RPMI7951 (cell line): ENCODE measurements at regions not wholly inside any gene's neighbourhood (a gene's known extent, or its start where the extent isn't known, plus 50 kb on each side); places are given as distances from the start of the nearest gene placed in this dataset.

Experiments used
- DNase-seq: peaks from one replicate; pipeline ENCODE4 v3.0.0-alpha.2; 2012; ENCODE audit warnings: low read depth

- no peak for DNase-seq
Observed at GRCh38 chr12:128190614-128191013, 76.4 kb upstream of the TMEM132C start.

GRCh38 chr12:128191380-128191779 lies 75.6 kb upstream of the TMEM132C start:
- no peak for DNase-seq

- DNase-seq, result no peak
Observed at GRCh38 chr12:128204711-128205110, 62.3 kb upstream of the TMEM132C start.

GRCh38 chr12:128205145-128205544 lies 61.8 kb upstream of the TMEM132C start:
- no peak for DNase-seq

GRCh38 chr12:128205758-128206157 lies 61.2 kb upstream of the TMEM132C start:
- no peak for DNase-seq
